GM06990 (cell line): ENCODE measurements at regions not wholly inside any gene's neighbourhood (a gene's known extent, or its start where the extent isn't known, plus 50 kb on each side); places are given as distances from the start of the nearest gene placed in this dataset.

Experiments
- DNase-seq: peaks from one replicate; pipeline ENCODE4 v3.0.0-alpha.2; 2011; ENCODE audit not compliant: insufficient read length; ENCODE audit errors: extremely low read depth
- H3K27me3 ChIP-seq: replicated peaks from 2 replicates; pipeline ENCODE4 v1.6.0; 2011; ENCODE audit warnings: low read length; ENCODE audit not compliant: control insufficient read depth, insufficient read depth
- H3K36me3 ChIP-seq: 2 replicates; pipeline ENCODE4 v1.5.1; 2011; ENCODE audit warnings: low read length; ENCODE audit not compliant: control insufficient read depth, insufficient read depth
- H3K4me3 ChIP-seq: replicated peaks from 2 replicates; pipeline ENCODE4 v1.5.1; 2011; ENCODE audit warnings: low read depth, mild to moderate bottlenecking, control low read depth, low read length
- TF ChIP-seq, protein P1 (sequence below): IDR thresholded peaks from 2 replicates; pipeline ENCODE4 v1.5.1; 2011; ENCODE audit warnings: low read length, control low read depth, mild to moderate bottlenecking, inconsistent platforms; ENCODE audit not compliant: insufficient read depth, poor library complexity, severe bottlenecking

DNA sequence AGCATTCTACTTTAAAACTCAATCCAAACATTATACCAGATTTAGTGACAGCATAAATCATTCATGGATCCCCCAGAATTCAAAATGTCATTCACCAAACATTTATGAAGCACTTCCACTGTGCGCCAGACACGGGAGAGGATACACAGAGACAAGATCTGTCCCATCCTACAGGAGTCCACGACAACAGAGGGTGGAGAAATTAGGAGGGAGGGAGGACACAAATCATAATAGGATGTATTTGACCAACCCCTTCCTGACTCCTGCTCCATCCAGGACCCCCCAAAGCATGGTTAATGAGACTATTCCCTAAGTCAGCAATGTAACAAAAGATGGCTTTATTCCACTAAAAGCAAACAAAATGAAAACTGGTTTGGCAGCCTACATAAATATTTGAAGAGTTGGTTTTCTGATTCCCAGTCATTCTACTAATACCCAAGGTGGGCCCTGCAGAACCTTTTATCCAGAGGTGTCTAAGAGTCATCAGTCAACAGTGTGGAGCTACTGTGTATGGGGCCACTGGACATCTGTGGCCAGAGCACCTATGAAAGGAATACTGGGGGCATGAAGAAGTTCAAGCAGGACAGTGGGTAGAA, 62.8 kb upstream of the DOCK9 start:
- no peak for DNase-seq
- no peaks in the 10 kb centered on the region for H3K36me3 ChIP-seq
- H3K27me3 ChIP-seq, result no peaks in the 10 kb centered on the region
- no peak overlapping the region for H3K4me3 ChIP-seq
- TF ChIP-seq, protein P1, sequence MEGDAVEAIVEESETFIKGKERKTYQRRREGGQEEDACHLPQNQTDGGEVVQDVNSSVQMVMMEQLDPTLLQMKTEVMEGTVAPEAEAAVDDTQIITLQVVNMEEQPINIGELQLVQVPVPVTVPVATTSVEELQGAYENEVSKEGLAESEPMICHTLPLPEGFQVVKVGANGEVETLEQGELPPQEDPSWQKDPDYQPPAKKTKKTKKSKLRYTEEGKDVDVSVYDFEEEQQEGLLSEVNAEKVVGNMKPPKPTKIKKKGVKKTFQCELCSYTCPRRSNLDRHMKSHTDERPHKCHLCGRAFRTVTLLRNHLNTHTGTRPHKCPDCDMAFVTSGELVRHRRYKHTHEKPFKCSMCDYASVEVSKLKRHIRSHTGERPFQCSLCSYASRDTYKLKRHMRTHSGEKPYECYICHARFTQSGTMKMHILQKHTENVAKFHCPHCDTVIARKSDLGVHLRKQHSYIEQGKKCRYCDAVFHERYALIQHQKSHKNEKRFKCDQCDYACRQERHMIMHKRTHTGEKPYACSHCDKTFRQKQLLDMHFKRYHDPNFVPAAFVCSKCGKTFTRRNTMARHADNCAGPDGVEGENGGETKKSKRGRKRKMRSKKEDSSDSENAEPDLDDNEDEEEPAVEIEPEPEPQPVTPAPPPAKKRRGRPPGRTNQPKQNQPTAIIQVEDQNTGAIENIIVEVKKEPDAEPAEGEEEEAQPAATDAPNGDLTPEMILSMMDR, result no peak

DNA sequence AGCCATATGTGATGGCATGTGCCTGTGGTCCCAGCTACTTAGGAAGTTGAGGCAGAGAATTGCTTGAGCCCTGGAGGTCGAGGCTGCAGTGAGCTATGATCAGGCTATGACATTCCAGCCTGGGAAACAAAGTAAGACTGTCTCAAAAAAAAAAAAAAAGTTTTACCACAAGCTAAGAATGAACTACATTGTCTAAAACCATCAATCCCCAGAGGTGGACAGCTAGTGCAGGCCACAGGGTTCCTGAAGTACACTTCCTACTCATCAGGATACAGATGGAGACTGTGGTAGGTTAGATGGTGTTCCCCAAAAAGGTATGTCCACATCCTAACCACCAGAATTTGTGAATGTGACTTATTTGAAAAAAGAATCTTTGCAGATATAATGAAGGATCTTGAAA, 63.5 kb upstream of the DOCK9 start:
- DNase-seq, result no peak
- no peaks in the 10 kb centered on the region for H3K27me3 ChIP-seq
- no peaks in the 10 kb centered on the region for H3K36me3 ChIP-seq
- TF ChIP-seq, protein P1, result no peak
- no peak overlapping the region for H3K4me3 ChIP-seq

DNA sequence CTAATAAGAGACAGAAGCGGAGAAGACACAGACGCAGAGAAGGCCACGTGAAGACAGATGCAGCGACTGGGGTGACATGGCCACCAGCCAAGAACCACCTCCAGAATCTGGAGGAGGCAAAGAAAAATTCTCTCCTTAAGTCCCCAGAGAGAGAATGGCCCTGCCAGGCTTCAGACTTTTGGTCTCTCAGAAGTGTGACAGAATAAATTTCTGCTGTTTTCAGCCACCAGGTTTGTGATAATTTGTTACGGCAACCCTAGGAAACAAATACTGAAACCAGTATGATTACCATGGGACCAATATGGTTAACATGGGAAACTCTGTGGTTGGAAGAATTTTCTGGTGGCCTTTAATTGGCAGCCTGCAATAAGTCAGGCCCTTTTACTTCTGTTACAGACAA, 63.9 kb upstream of the DOCK9 start:
- Histone ChIP-seq H3K36me3 (no peaks in the 10 kb centered on the region), H3K4me3 (no peak overlapping the region), H3K27me3 (no peaks in the 10 kb centered on the region)
- DNase-seq, result peak; percentile 61
- TF ChIP-seq, protein P1, result no peak

DNA sequence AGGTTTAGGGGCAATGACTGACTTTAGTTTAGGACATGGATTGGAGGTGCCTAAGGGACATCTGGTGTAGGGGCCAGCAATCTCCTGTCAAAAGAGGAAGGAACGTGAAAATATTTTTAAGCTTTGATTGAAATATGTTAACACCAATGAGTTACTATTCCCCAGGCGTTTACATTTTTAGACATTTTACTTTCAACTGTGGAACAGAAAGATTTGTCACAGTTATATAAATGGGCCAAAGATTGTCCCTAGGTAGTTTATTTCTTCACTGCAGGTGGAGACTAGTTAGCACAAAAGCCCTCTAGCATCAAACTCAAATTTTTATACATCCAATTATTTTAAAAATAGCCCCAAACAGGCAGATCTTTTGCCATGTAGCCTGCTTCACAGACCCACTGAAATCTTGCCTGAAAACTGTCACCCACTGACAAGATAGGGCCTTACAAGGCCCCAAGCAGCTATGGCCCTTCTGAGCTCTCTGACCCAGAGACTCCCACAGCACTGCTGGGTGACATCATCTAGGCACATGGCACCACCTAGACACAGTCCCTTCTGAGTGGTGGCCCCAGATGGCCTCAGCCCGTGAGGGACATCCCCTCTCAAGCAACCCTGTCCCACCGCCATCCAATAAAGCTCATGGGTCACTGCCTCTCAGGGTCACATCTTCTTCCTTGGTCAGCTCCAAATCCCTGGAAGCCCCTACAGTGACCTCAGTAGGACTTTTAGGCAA, 64.8 kb upstream of the DOCK9 start:
- no peaks in the 10 kb centered on the region for H3K36me3 ChIP-seq
- TF ChIP-seq, protein P1, result no peak
- no peak overlapping the region for H3K4me3 ChIP-seq
- no peaks in the 10 kb centered on the region for H3K27me3 ChIP-seq
- no peak for DNase-seq

DNA sequence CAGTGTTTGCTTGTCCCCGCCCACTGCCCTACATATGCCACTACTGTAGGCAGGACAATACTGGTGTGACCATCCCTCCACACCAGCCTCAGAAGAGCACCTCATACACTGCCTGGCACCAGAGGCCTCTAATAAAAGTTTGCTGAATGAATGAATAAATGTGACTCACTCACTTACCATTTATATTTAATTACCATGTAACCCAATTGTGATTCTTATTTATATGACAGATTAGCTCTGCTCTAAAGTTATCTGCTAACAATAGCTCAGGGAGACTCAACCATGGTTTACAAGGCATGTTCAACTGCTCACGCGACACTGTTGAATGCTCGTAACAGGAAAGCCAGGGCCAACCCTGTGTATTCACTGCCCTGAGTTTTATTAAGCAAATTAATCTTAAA, 66.0 kb upstream of the DOCK9 start:
- no peak overlapping the region for H3K4me3 ChIP-seq
- TF ChIP-seq, protein P1, result no peak
- DNase-seq, result no peak
- H3K27me3 ChIP-seq, result no peaks in the 10 kb centered on the region
- H3K36me3 ChIP-seq, result no peaks in the 10 kb centered on the region
